K562 (cell line): ENCODE measurements at regions not wholly inside any gene's neighbourhood (a gene's known extent, or its start where the extent isn't known, plus 50 kb on each side); places are given as distances from the start of the nearest gene placed in this dataset.

Experiments used
- ATAC-seq: fragments of 200-7000 bp; cut with Tn5 transposase; 3 replicates; pipeline ENCODE4 v1.9.1; 2020; ENCODE audit warnings: moderate library complexity
- BruUV-seq: library from RNA; stranded (reverse); fragments of 400-500 nt; replicated peaks from 2 replicates; lab custom pipeline; 2021; lab: Mats Ljungman, UMichigan
- CTCF ChIA-PET: fragments of 300-600 bp; formaldehyde crosslinking; extraction: SDS; loops from one replicate; lab custom pipeline; 2021; ENCODE audit warnings: low intra/inter-chr PET ratio; lab: Yijun Ruan, JAX
- POLR2A ChIA-PET: fragments of 300-600, 350-650 bp; sonication (Branson Sonifier 250); formaldehyde crosslinking; extraction: SDS; loops from one replicate; lab custom pipeline; 2021; ENCODE audit warnings: antibody characterized with exemption, inconsistent platforms; lab: Yijun Ruan, JAX
- DNase-seq, 4 experiments: peaks; one replicate each; pipeline versions ENCODE4 v3.0.0 to v3.0.0-alpha.2; 2011 to 2018; ENCODE audit warnings: low spot score in 3 of 4, mixed read lengths in 3 of 4; ENCODE audit errors: extremely low read depth in 1 of 4
- FAIRE-seq: peaks from 2 replicates; lab custom pipeline; 2011; peaks lifted over from hg19 to GRCh38; lab: Jason Lieb, UNC
- H2AFZ ChIP-seq: 2 replicates; pipeline ENCODE4 v1.6.0; 2011; ENCODE audit warnings: low read depth, low read length, control low read depth, inconsistent platforms
- H3K27ac ChIP-seq: fragments of 200-600 bp; 3 replicates; pipeline ENCODE4 v1.8.0; 2011; ENCODE audit warnings: low read depth, mild to moderate bottlenecking, control low read depth, inconsistent platforms, low read length, moderate library complexity, mixed read lengths; ENCODE audit errors: extremely low read depth
- H3K27me3 ChIP-seq, 2 experiments: fragments of 300-600 bp in 1 of 2; 2 replicates in 1 of 2; 3 replicates in 1 of 2; pipeline versions ENCODE4 v1.6.0 to v1.8.0; 2011; ENCODE audit warnings: inconsistent platforms in 2 of 2, low read length in 2 of 2, mild to moderate bottlenecking in 1 of 2, mixed read lengths in 1 of 2, moderate library complexity in 1 of 2; ENCODE audit not compliant: control insufficient read depth in 2 of 2, insufficient read depth in 2 of 2
- H3K36me3 ChIP-seq: fragments of 300-600 bp; 3 replicates; pipeline ENCODE4 v1.8.0; 2011; ENCODE audit warnings: mild to moderate bottlenecking, low read length, inconsistent platforms; ENCODE audit not compliant: control insufficient read depth, insufficient read depth
- H3K4me1 ChIP-seq, 2 experiments: fragments of 200-600 bp in 1 of 2; replicated peaks in 1 of 2; 2 replicates in 1 of 2; 3 replicates in 1 of 2; pipeline versions ENCODE4 v1.5.1 to v1.8.0; 2011; ENCODE audit warnings: inconsistent platforms in 2 of 2, low read length in 2 of 2, mild to moderate bottlenecking in 1 of 2, mixed read lengths in 1 of 2, moderate library complexity in 1 of 2; ENCODE audit not compliant: control insufficient read depth in 2 of 2, insufficient read depth in 2 of 2
- H3K4me2 ChIP-seq: 2 replicates; pipeline ENCODE4 v1.6.1; 2011; ENCODE audit warnings: low read length, control low read depth, inconsistent platforms, mixed read lengths; ENCODE audit not compliant: insufficient read depth
- H3K4me3 ChIP-seq: fragments of 200-600 bp; sonication (generic), shearing (Covaris generic); 2 replicates; pipeline ENCODE4 v1.5.1; 2016; ENCODE audit warnings: control low read depth, inconsistent platforms
- H3K79me2 ChIP-seq: fragments of 200-600 bp; 3 replicates; pipeline ENCODE4 v1.8.0; 2011; ENCODE audit warnings: low read length, inconsistent platforms; ENCODE audit not compliant: control insufficient read depth, insufficient read depth
- H3K9ac ChIP-seq, 2 experiments: 2 replicates each; pipeline versions ENCODE4 v1.6.0 to v1.6.1; 2011; ENCODE audit warnings: low read depth in 2 of 2, low read length in 2 of 2, control low read depth in 1 of 2, inconsistent platforms in 1 of 2, mild to moderate bottlenecking in 1 of 2, mixed read lengths in 1 of 2; ENCODE audit not compliant: insufficient read depth in 1 of 2
- H3K9me1 ChIP-seq: one replicate; pipeline ENCODE4 v1.6.0; 2011; ENCODE audit warnings: inconsistent platforms, mild to moderate bottlenecking, low read length, moderate library complexity; ENCODE audit not compliant: control insufficient read depth, insufficient read depth
- H3K9me3 ChIP-seq: replicated peaks from 2 replicates; pipeline ENCODE4 v1.5.1; 2011; ENCODE audit warnings: low read depth, low read length, inconsistent platforms; ENCODE audit not compliant: control insufficient read depth, insufficient read depth
- H4K20me1 ChIP-seq: replicated peaks from 2 replicates; pipeline ENCODE4 v1.6.1; 2011; ENCODE audit warnings: low read length, inconsistent platforms, mixed read lengths; ENCODE audit not compliant: control insufficient read depth, insufficient read depth
- ARID1B ChIP-seq: fragments of 450-650 bp; IDR thresholded peaks from 2 replicates; pipeline ENCODE4 v1.6.1; 2016; ENCODE audit warnings: antibody characterized with exemption, mild to moderate bottlenecking, inconsistent platforms
- BMI1 ChIP-seq: fragments of 150-350 bp; IDR thresholded peaks from 2 replicates; pipeline ENCODE4 v1.6.1; 2014; ENCODE audit warnings: low read length
- CHD4 ChIP-seq: fragments of 200-600 bp; sonication (generic); IDR thresholded peaks from 3 replicates; pipeline ENCODE4 v1.6.1; 2012; ENCODE audit warnings: low read depth, mild to moderate bottlenecking, mixed read lengths, low read length, inconsistent platforms; ENCODE audit not compliant: insufficient read depth, insufficient replicate concordance, poor library complexity, severe bottlenecking
- ESRRB ChIP-seq: fragments of 250-450 bp; sonication (Bioruptor Pico); IDR thresholded peaks from 2 replicates; pipeline ENCODE4 v1.5.0; 2020; ENCODE audit warnings: mild to moderate bottlenecking, moderate library complexity, borderline replicate concordance
- ETS2 ChIP-seq: IDR thresholded peaks from 2 replicates; pipeline ENCODE4 v1.6.1; 2016; ENCODE audit warnings: borderline replicate concordance, missing genetic modification characterization, mild to moderate bottlenecking, moderate library complexity, missing compliant biosample characterization; ENCODE audit not compliant: poor library complexity, severe bottlenecking
- HDAC2 ChIP-seq: fragments of 450-650 bp; IDR thresholded peaks from 2 replicates; pipeline ENCODE4 v1.6.1; 2016; ENCODE audit warnings: mild to moderate bottlenecking
- MXI1 ChIP-seq: IDR thresholded peaks from 2 replicates; pipeline ENCODE4 v1.6.1; 2011; ENCODE audit warnings: low read depth, mild to moderate bottlenecking, improper control_type of control experiment, low read length
- NBN ChIP-seq: fragments of 450-650 bp; IDR thresholded peaks from 2 replicates; pipeline ENCODE4 v1.6.1; 2016; ENCODE audit warnings: low read depth, mild to moderate bottlenecking
- POLR2H ChIP-seq: IDR thresholded peaks from 2 replicates; pipeline ENCODE4 v1.6.1; 2016; ENCODE audit warnings: missing genetic modification characterization, low read depth, mild to moderate bottlenecking, control low read depth, missing compliant biosample characterization, moderate library complexity
- RAD21 ChIP-seq, 2 experiments: fragments of 250-450 bp in 1 of 2; fragments of 450-650 bp in 1 of 2; sonication (Bioruptor Pico) in 1 of 2; formaldehyde crosslinking in 1 of 2; IDR thresholded peaks in 1 of 2; conservative IDR thresholded peaks in 1 of 2; 2 replicates each; pipeline versions ENCODE4 v1.4.0 to v1.8.0; 2020 to 2022; ENCODE audit warnings: mild to moderate bottlenecking in 2 of 2, moderate library complexity in 1 of 2
- SFPQ ChIP-seq: fragments of 200-400 bp; formaldehyde crosslinking; IDR thresholded peaks from 2 replicates; pipeline ENCODE4 v1.6.1; 2017; ENCODE audit warnings: mild to moderate bottlenecking, low read depth, low read length, moderate library complexity
- SMAD4 ChIP-seq: fragments of 250-450 bp; sonication (Bioruptor Pico); conservative IDR thresholded peaks from 2 replicates; pipeline ENCODE4 v1.8.0; 2021; ENCODE audit warnings: inconsistent platforms, mild to moderate bottlenecking, moderate library complexity
- SRSF9 ChIP-seq: fragments of 200-400 bp; formaldehyde crosslinking; IDR thresholded peaks from 2 replicates; pipeline ENCODE4 v1.6.1; 2017; ENCODE audit warnings: low read depth, low read length, borderline replicate concordance
- TOE1 ChIP-seq, 2 experiments: fragments of 450-650 bp in 1 of 2; sonication (generic) in 1 of 2; formaldehyde crosslinking in 1 of 2; IDR thresholded peaks; 2 replicates each; pipeline versions ENCODE4 v1.7.1 to v1.8.0; 2016 to 2022; ENCODE audit warnings: borderline replicate concordance in 2 of 2, mild to moderate bottlenecking in 2 of 2, antibody characterized with exemption in 1 of 2, inconsistent platforms in 1 of 2, low read depth in 1 of 2, missing genetic modification reagents in 1 of 2, moderate library complexity in 1 of 2
- ZNF695 ChIP-seq: fragments of 450-650 bp; formaldehyde crosslinking; IDR thresholded peaks from 2 replicates; pipeline ENCODE4 v1.4.0; 2020; ENCODE audit warnings: mild to moderate bottlenecking, moderate library complexity
- ZNF830 ChIP-seq: fragments of 250-450 bp; sonication (Bioruptor Pico); IDR thresholded peaks from 2 replicates; pipeline ENCODE4 v1.5.0; 2021; ENCODE audit warnings: mild to moderate bottlenecking
- WGBS: fragments of 100-300 bp; shearing (Covaris generic); methylation state at CpG from one replicate; pipeline ENCODE4 v1.1.6; 2016; ENCODE audit warnings: low coverage, mixed read lengths; ENCODE audit not compliant: insufficient coverage; ENCODE audit errors: missing lambda C conversion rate; 5-methylcytosine and 5-hydroxymethylcytosine counted together
- in situ Hi-C: fragments of 300-500 bp; cut with MboI; formaldehyde crosslinking; loops from 4 replicates; pipeline ENCODE4 v1.15.0; 2018; ENCODE audit warnings: inconsistent platforms, mixed read lengths
- intact Hi-C: fragments of 100-400 bp; cut with micrococcal nuclease; formaldehyde crosslinking; loops from 2 replicates; pipeline ENCODE4 v1.14.2; 2022
- TF ChIP-seq, protein P1 (sequence below): fragments of 450-650 bp; conservative IDR thresholded peaks from 2 replicates; pipeline ENCODE4 v1.6.1; 2016; ENCODE audit warnings: missing genetic modification characterization, low read depth, mild to moderate bottlenecking, missing compliant biosample characterization, moderate library complexity

- H3K9me1 ChIP-seq: no peaks in the 10 kb centered on the region
- BruUV-seq: no TSS peak
- DNase-seq (no peak), FAIRE-seq (no peak), ATAC-seq (no peak)
- no peaks in the 10 kb centered on the region for H4K20me1 ChIP-seq
- in situ Hi-C loops: no loop called here
- H3K27ac ChIP-seq: no peak overlapping the region
- H3K4me3 ChIP-seq: no peak overlapping the region
- ChIA-PET POLR2A (interaction anchor here (0.7 to 1.0 kb wide), 2 partner anchors 15 to 27 kb away, joined by 3 read pairs; no protein-coding TSS in a partner anchor), CTCF (no interaction called here)
- intact Hi-C loops: no loop called here
- H2AFZ ChIP-seq: no peak overlapping the region
- no peaks in the 10 kb centered on the region for H3K79me2 ChIP-seq
- H3K4me2 ChIP-seq: no peak overlapping the region
- H3K4me1 ChIP-seq: no peaks in the 10 kb centered on the region
- no peaks in the 10 kb centered on the region for H3K27me3 ChIP-seq
- H3K9ac ChIP-seq: no peak overlapping the region
- H3K36me3 ChIP-seq: no peaks in the 10 kb centered on the region
- no peak for TF ChIP-seq SMAD4
- TF ChIP-seq NBN: no peak
- no peak for TF ChIP-seq ESRRB (CRISPR knock-in tag)
- no peak for TF ChIP-seq SFPQ
- no peak for TF ChIP-seq BMI1
- TF ChIP-seq ETS2 (tag): no peak
- no peak for TF ChIP-seq TOE1 (IDR thresholded peaks at IDR 0.05; ENCODE audit: borderline replicate concordance)
- no peak for TF ChIP-seq TOE1 (CRISPR knock-in tag; IDR thresholded peaks at IDR 0.05; ENCODE audit: borderline replicate concordance, low read depth)
- TF ChIP-seq ZNF830 (CRISPR knock-in tag): no peak
- no peak for TF ChIP-seq SRSF9
- TF ChIP-seq RAD21 (CRISPR knock-in tag; conservative IDR thresholded peaks at IDR 0.05 in 1 of 2, IDR thresholded peaks at IDR 0.05 in 1 of 2): no peak
- TF ChIP-seq CHD4: no peak
- TF ChIP-seq, protein P1, sequence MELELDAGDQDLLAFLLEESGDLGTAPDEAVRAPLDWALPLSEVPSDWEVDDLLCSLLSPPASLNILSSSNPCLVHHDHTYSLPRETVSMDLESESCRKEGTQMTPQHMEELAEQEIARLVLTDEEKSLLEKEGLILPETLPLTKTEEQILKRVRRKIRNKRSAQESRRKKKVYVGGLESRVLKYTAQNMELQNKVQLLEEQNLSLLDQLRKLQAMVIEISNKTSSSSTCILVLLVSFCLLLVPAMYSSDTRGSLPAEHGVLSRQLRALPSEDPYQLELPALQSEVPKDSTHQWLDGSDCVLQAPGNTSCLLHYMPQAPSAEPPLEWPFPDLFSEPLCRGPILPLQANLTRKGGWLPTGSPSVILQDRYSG: no peak
- TF ChIP-seq POLR2H: no peak
- TF ChIP-seq MXI1: no peak
- TF ChIP-seq HDAC2: no peak
- TF ChIP-seq ARID1B: no peak
- TF ChIP-seq ZNF695: no peak
- H3K9me3 ChIP-seq: no peaks in the 10 kb centered on the region
- 21% methylated on average over 2 of the region's 2 CpGs for WGBS
These were observed 99.9 kb upstream of the MAP3K4 start for GRCh38 chr6:160891690-160892089.
